ENCODE measurements at regions not wholly inside any gene's neighbourhood (a gene's known extent, or its start where the extent isn't known, plus 50 kb on each side); places are given as distances from the start of the nearest gene placed in this dataset.

DNA sequence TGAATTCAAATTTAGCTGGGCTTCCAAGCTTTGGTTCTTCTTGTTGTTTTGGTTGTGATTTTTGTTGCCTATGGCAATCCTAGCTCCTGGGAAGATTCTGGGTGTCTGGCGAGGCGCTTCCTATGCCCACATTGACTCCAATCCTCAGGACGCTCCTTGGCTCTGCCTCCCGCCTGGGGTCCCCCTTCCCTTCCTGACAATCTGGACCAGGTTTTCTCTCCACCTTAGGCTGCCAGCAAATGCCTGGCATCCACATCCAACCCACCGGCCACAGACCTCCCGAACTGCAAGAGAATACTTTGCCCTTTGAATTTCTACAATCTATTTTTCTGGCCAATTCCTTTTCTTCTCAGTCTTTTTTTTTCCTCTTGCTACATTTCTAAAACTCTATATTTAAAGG is 186.9 kb upstream of the UBL3 start:
- TF ChIP-seq, protein P1, sequence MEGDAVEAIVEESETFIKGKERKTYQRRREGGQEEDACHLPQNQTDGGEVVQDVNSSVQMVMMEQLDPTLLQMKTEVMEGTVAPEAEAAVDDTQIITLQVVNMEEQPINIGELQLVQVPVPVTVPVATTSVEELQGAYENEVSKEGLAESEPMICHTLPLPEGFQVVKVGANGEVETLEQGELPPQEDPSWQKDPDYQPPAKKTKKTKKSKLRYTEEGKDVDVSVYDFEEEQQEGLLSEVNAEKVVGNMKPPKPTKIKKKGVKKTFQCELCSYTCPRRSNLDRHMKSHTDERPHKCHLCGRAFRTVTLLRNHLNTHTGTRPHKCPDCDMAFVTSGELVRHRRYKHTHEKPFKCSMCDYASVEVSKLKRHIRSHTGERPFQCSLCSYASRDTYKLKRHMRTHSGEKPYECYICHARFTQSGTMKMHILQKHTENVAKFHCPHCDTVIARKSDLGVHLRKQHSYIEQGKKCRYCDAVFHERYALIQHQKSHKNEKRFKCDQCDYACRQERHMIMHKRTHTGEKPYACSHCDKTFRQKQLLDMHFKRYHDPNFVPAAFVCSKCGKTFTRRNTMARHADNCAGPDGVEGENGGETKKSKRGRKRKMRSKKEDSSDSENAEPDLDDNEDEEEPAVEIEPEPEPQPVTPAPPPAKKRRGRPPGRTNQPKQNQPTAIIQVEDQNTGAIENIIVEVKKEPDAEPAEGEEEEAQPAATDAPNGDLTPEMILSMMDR (IDR thresholded peaks at IDR 0.05; ENCODE audit: low read depth, low read length), result no peak
- TF ChIP-seq EZH2phosphoT487 (IDR thresholded peaks at IDR 0.05; ENCODE audit: low read depth), result no peak
